Astrocyte (in vitro differentiated cells and primary cell): ENCODE measurements at regions not wholly inside any gene's neighbourhood (a gene's known extent, or its start where the extent isn't known, plus 50 kb on each side); places are given as distances from the start of the nearest gene placed in this dataset.

Experiments used
- DNase-seq: peaks from one replicate; pipeline ENCODE4 v3.0.0-alpha.2; 2010; ENCODE audit warnings: low read depth
- FAIRE-seq: peaks from 2 replicates; lab custom pipeline; 2011; peaks lifted over from hg19 to GRCh38; lab: Jason Lieb, UNC
- H2AFZ ChIP-seq: 2 replicates; pipeline ENCODE4 v1.6.0; 2012; ENCODE audit warnings: low read depth, low read length, inconsistent platforms
- H3K27ac ChIP-seq: 2 replicates; pipeline ENCODE4 v1.5.1; 2011; ENCODE audit warnings: low read depth, low read length, inconsistent platforms
- H3K27me3 ChIP-seq: 2 replicates; pipeline ENCODE4 v1.6.0; 2011; ENCODE audit warnings: low read length, inconsistent platforms; ENCODE audit not compliant: insufficient read depth
- H3K36me3 ChIP-seq: 2 replicates; pipeline ENCODE4 v1.5.1; 2011; ENCODE audit warnings: low read length, inconsistent platforms; ENCODE audit not compliant: insufficient read depth
- H3K4me1 ChIP-seq: 2 replicates; pipeline ENCODE4 v1.5.1; 2011; ENCODE audit warnings: low read length, inconsistent platforms; ENCODE audit not compliant: insufficient read depth
- H3K4me2 ChIP-seq: 2 replicates; pipeline ENCODE4 v1.6.0; 2012; ENCODE audit warnings: low read length, inconsistent platforms
- H3K4me3 ChIP-seq: 2 replicates; pipeline ENCODE4 v1.5.1; 2011; ENCODE audit warnings: low read depth, mild to moderate bottlenecking, low read length, inconsistent platforms; ENCODE audit not compliant: insufficient read depth
- H3K79me2 ChIP-seq: 2 replicates; pipeline ENCODE4 v1.6.0; 2012; ENCODE audit warnings: mild to moderate bottlenecking, low read length, inconsistent platforms; ENCODE audit not compliant: insufficient read depth
- H3K9ac ChIP-seq: 2 replicates; pipeline ENCODE4 v1.6.0; 2012; ENCODE audit warnings: mild to moderate bottlenecking, low read length, inconsistent platforms
- H3K9me3 ChIP-seq: 2 replicates; pipeline ENCODE4 v1.5.1; 2012; ENCODE audit warnings: low read depth, mild to moderate bottlenecking, low read length, inconsistent platforms; ENCODE audit not compliant: insufficient read depth
- H4K20me1 ChIP-seq: 2 replicates; pipeline ENCODE4 v1.6.0; 2012; ENCODE audit warnings: low read length, inconsistent platforms; ENCODE audit not compliant: insufficient read depth
- H3K27ac Mint-ChIP-seq: one replicate; pipeline ENCODE4 v1.8.0; 2021; ENCODE audit warnings: mild to moderate bottlenecking, mixed read lengths; ENCODE audit not compliant: unreplicated experiment
- H3K27me3 Mint-ChIP-seq: one replicate; pipeline ENCODE4 v1.8.0; 2021; ENCODE audit warnings: low read depth, mixed read lengths; ENCODE audit not compliant: unreplicated experiment
- H3K36me3 Mint-ChIP-seq: one replicate; pipeline ENCODE4 v1.8.0; 2021; ENCODE audit warnings: low read depth, mixed read lengths; ENCODE audit not compliant: unreplicated experiment
- H3K4me1 Mint-ChIP-seq: one replicate; pipeline ENCODE4 v1.8.0; 2021; ENCODE audit warnings: low read depth, mixed read lengths; ENCODE audit not compliant: unreplicated experiment
- H3K4me3 Mint-ChIP-seq: one replicate; pipeline ENCODE4 v1.8.0; 2021; ENCODE audit warnings: mild to moderate bottlenecking, moderate library complexity, mixed read lengths; ENCODE audit not compliant: unreplicated experiment
- H3K9me3 Mint-ChIP-seq: one replicate; pipeline ENCODE4 v1.8.0; 2021; ENCODE audit warnings: mild to moderate bottlenecking, mixed read lengths; ENCODE audit not compliant: unreplicated experiment
- EZH2 ChIP-seq: IDR thresholded peaks from 2 replicates; pipeline ENCODE4 v1.6.1; 2012; ENCODE audit warnings: mild to moderate bottlenecking, low read length, inconsistent platforms; ENCODE audit not compliant: insufficient read depth
- TF ChIP-seq, protein P1 (sequence below): IDR thresholded peaks from 2 replicates; pipeline ENCODE4 v1.5.1; 2011; ENCODE audit warnings: low read depth, mild to moderate bottlenecking, inconsistent platforms, low read length, moderate library complexity; ENCODE audit not compliant: insufficient read depth

GRCh38 chr10:78752221-78752620 lies 316.5 kb upstream of the ZMIZ1 start:
- no peaks in the 10 kb centered on the region for H3K79me2 ChIP-seq
- H3K9me3 ChIP-seq, result no peaks in the 10 kb centered on the region
- no peak overlapping the region for H2AFZ ChIP-seq
- H3K4me1 ChIP-seq, result peaks cover 32% of the 10 kb centered on the region
- Mint-ChIP-seq H3K27me3 (peaks cover 20% of the 10 kb centered on the region), H3K4me1 (peaks cover 37% of the 10 kb centered on the region), H3K27ac (no peak overlapping the region), H3K4me3 (no peak overlapping the region), H3K9me3 (peaks cover 7% of the 10 kb centered on the region), H3K36me3 (peaks cover 1% of the 10 kb centered on the region)
- no peak overlapping the region for H3K4me3 ChIP-seq
- H3K36me3 ChIP-seq, result no peaks in the 10 kb centered on the region
- no peak overlapping the region for H3K9ac ChIP-seq
- DNase-seq (no peak), FAIRE-seq (no peak)
- no peak overlapping the region for H3K27ac ChIP-seq
- peaks cover 2% of the 10 kb centered on the region for H3K27me3 ChIP-seq
- no peaks in the 10 kb centered on the region for H4K20me1 ChIP-seq
- TF ChIP-seq, protein P1, sequence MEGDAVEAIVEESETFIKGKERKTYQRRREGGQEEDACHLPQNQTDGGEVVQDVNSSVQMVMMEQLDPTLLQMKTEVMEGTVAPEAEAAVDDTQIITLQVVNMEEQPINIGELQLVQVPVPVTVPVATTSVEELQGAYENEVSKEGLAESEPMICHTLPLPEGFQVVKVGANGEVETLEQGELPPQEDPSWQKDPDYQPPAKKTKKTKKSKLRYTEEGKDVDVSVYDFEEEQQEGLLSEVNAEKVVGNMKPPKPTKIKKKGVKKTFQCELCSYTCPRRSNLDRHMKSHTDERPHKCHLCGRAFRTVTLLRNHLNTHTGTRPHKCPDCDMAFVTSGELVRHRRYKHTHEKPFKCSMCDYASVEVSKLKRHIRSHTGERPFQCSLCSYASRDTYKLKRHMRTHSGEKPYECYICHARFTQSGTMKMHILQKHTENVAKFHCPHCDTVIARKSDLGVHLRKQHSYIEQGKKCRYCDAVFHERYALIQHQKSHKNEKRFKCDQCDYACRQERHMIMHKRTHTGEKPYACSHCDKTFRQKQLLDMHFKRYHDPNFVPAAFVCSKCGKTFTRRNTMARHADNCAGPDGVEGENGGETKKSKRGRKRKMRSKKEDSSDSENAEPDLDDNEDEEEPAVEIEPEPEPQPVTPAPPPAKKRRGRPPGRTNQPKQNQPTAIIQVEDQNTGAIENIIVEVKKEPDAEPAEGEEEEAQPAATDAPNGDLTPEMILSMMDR, result no peak
- TF ChIP-seq EZH2, result no peak
- H3K4me2 ChIP-seq, result no peak overlapping the region

GRCh38 chr10:78752708-78753107 lies 316.1 kb upstream of the ZMIZ1 start:
- no peak overlapping the region for H3K4me3 ChIP-seq
- Mint-ChIP-seq H3K4me3 (no peak overlapping the region), H3K4me1 (peaks cover 38% of the 10 kb centered on the region), H3K36me3 (peaks cover 1% of the 10 kb centered on the region), H3K27ac (no peak overlapping the region), H3K27me3 (peaks cover 18% of the 10 kb centered on the region), H3K9me3 (peaks cover 7% of the 10 kb centered on the region)
- no peak overlapping the region for H3K27ac ChIP-seq
- peaks cover 2% of the 10 kb centered on the region for H3K27me3 ChIP-seq
- H2AFZ ChIP-seq, result no peak overlapping the region
- H4K20me1 ChIP-seq, result no peaks in the 10 kb centered on the region
- H3K36me3 ChIP-seq, result no peaks in the 10 kb centered on the region
- H3K9me3 ChIP-seq, result no peaks in the 10 kb centered on the region
- FAIRE-seq (no peak), DNase-seq (no peak)
- no peak overlapping the region for H3K9ac ChIP-seq
- TF ChIP-seq, protein P1, result no peak
- TF ChIP-seq EZH2, result no peak
- peaks cover 37% of the 10 kb centered on the region for H3K4me1 ChIP-seq
- no peak overlapping the region for H3K4me2 ChIP-seq
- H3K79me2 ChIP-seq, result no peaks in the 10 kb centered on the region

DNA sequence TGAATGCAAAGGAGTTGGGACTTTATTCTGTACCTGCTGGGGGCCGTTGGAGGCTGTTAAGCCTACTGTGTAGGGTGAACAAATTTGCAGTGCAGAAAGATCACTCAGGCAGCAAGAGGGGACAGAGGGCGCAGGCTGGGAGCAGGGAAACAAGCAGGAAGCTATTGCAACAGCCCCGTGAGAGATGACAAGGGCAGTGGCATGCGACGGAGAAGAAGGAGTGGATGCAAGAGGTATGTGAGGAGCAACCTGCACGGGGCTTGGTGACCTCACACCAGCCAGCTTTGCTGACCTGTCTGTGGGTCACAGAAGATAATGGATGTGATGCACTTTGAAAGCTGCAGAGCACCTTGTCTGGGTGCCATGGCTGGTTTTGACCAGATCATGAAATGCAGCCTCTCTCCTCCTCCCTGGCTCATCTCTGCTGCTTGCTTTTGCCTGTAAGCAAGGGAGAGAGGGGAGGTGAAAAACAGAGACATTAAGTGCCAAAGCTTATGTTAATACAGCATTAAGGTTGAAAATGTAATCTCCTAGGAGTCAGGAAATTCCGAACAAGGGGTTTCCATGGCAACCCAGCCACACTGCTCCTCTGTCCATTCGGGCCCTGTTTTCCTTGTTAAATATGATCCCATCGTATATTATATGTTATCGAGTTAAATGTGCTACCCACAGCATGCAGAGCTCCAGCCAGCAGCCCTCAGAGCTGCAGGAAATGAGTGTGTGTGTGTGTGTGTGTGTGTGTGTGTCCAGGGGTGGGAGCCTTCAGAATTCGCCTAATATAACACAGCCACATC lies 314.3 kb upstream of the ZMIZ1 start:
- FAIRE-seq, result peak; percentile 5
- no peak overlapping the region for H3K27ac ChIP-seq
- H3K4me3 Mint-ChIP-seq, result no peak overlapping the region

More for the DNA sequence above, 314.3 kb upstream of the ZMIZ1 start:
- peaks cover 1% of the 10 kb centered on the region for H3K36me3 Mint-ChIP-seq
- no peak overlapping the region for H3K27ac Mint-ChIP-seq
- DNase-seq, result peak; percentile 87
- TF ChIP-seq, protein P1, result no peak
- TF ChIP-seq EZH2, result no peak
- H3K27me3 Mint-ChIP-seq, result peaks cover 13% of the 10 kb centered on the region
- peak overlapping the region; percentile 10 for H3K9ac ChIP-seq
- no peaks in the 10 kb centered on the region for H3K9me3 ChIP-seq
- peaks cover 2% of the 10 kb centered on the region for H3K9me3 Mint-ChIP-seq
- peak overlapping the region; percentile 42 for H3K4me2 ChIP-seq
- peaks cover 40% of the 10 kb centered on the region for H3K4me1 ChIP-seq
- no peak overlapping the region for H3K4me3 ChIP-seq
- no peaks in the 10 kb centered on the region for H3K79me2 ChIP-seq
- H3K4me1 Mint-ChIP-seq, result peaks cover 42% of the 10 kb centered on the region
- no peaks in the 10 kb centered on the region for H3K27me3 ChIP-seq
- H4K20me1 ChIP-seq, result no peaks in the 10 kb centered on the region
- H2AFZ ChIP-seq, result peak overlapping the region; percentile 40
- no peaks in the 10 kb centered on the region for H3K36me3 ChIP-seq
